PFSK-1 (cell line): ENCODE measurements at regions not wholly inside any gene's neighbourhood (a gene's known extent, or its start where the extent isn't known, plus 50 kb on each side); places are given as distances from the start of the nearest gene placed in this dataset.

Experiments used
- FOXP2 ChIP-seq: optimal IDR thresholded peaks from 2 replicates; pipeline ENCODE3; 2011; ENCODE audit warnings: borderline replicate concordance, control low read depth, inconsistent platforms; ENCODE audit not compliant: insufficient read depth; ENCODE audit errors: extremely low read length, extremely low read depth
- POLR2AphosphoS5 ChIP-seq: IDR thresholded peaks from 2 replicates; pipeline ENCODE4 v1.6.1; 2012; ENCODE audit warnings: low read depth, mild to moderate bottlenecking, control low read depth, low read length, moderate library complexity
- REST ChIP-seq, 2 experiments: IDR thresholded peaks; 2 replicates each; pipeline versions ENCODE4 v1.6.1 to v1.8.0; 2011 to 2012; ENCODE audit warnings: low read depth in 2 of 2, low read length in 2 of 2, control low read depth in 1 of 2, inconsistent platforms in 1 of 2, mild to moderate bottlenecking in 1 of 2, moderate library complexity in 1 of 2; ENCODE audit not compliant: insufficient read depth in 1 of 2
- SIN3A ChIP-seq: IDR thresholded peaks from 2 replicates; pipeline ENCODE4 v1.6.1; 2012; ENCODE audit warnings: mild to moderate bottlenecking, low read length, moderate library complexity, borderline replicate concordance; ENCODE audit not compliant: insufficient read depth
- TAF1 ChIP-seq: IDR thresholded peaks from 2 replicates; pipeline ENCODE4 v1.6.1; 2012; ENCODE audit warnings: low read length, control low read depth, borderline replicate concordance; ENCODE audit not compliant: insufficient read depth

GRCh38 chr1:229028544-229028943, 242.4 kb upstream of the RAB4A start:
- no peak for TF ChIP-seq REST (IDR thresholded peaks at IDR 0.05; ENCODE audit: insufficient read depth in 1 of 2, low read depth in 2 of 2, low read length in 2 of 2)
- no peak for TF ChIP-seq POLR2AphosphoS5
- no peak for TF ChIP-seq TAF1
- TF ChIP-seq SIN3A, result no peak
- no peak for TF ChIP-seq FOXP2
